ENCODE measurements at regions not wholly inside any gene's neighbourhood (a gene's known extent, or its start where the extent isn't known, plus 50 kb on each side); places are given as distances from the start of the nearest gene placed in this dataset.

DNA sequence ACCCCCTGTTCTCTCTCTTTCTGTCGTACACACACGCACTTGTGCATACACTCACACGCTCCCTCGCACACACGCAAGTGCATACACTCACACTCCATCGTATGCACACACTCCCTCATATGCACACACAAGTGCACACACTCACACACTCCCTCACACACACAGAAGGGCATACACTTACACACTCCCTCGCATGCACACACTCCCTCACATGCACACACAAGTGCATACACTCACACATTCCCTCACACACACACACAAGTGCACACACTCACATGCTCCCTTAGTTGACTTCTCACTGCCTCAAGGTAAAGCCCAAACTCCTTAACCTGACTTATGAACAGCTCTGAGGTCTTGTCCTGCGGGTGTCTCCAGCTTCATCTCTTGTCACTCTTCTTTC, 78.7 kb downstream of the NOG start:
- Histone ChIP-seq H3K14ac (replicated peaks; ENCODE audit: low read depth, low read length) (no peak overlapping the region), H3K9me3 (ENCODE audit: control insufficient read depth, insufficient read depth, low read length) (peaks cover 3% of the 10 kb centered on the region), H3K18ac (ENCODE audit: low read depth, low read length) (no peak overlapping the region), H3K4me1 (ENCODE audit: control insufficient read depth, insufficient read depth, low read length) (no peaks in the 10 kb centered on the region), H3K9me1 (ENCODE audit: insufficient read depth, low read length) (no peaks in the 10 kb centered on the region), H3K4me2 (ENCODE audit: low read depth, low read length) (no peak overlapping the region), H2BK5ac (ENCODE audit: low read depth, low read length, poor library complexity, severe bottlenecking) (no peak overlapping the region), H4K91ac (ENCODE audit: insufficient read depth, low read depth, low read length) (no peak overlapping the region), H3K27me3 (ENCODE audit: control insufficient read depth, insufficient read depth, low read length) (peaks cover 37% of the 10 kb centered on the region), H3K56ac (ENCODE audit: extremely low read depth, insufficient read depth, low read length) (no peak overlapping the region), H2BK15ac (ENCODE audit: low read depth, low read length) (no peak overlapping the region), H2AK9ac (replicated peaks; ENCODE audit: low read depth, low read length, poor library complexity) (no peak overlapping the region), H2BK20ac (ENCODE audit: low read depth, low read length) (no peak overlapping the region), H4K8ac (ENCODE audit: low read depth in 2 of 2, low read length in 2 of 2) (no peak overlapping the region), H4K20me1 (ENCODE audit: insufficient read depth, low read length) (no peaks in the 10 kb centered on the region), H3K36me3 (ENCODE audit: control insufficient read depth, insufficient read depth, low read length) (no peaks in the 10 kb centered on the region), H3K79me1 (ENCODE audit: low read depth in 1 of 2, low read length in 2 of 2) (no peaks in the 10 kb centered on the region), H3K4ac (ENCODE audit: low read depth, low read length) (no peak overlapping the region), H4K5ac (ENCODE audit: low read depth, low read length) (no peak overlapping the region), H2AFZ (replicated peaks; ENCODE audit: low read length, poor library complexity) (no peak overlapping the region), H3K27ac (ENCODE audit: insufficient read depth, low read length) (no peak overlapping the region), H2AK5ac (ENCODE audit: low read depth, low read length) (no peak overlapping the region), H2BK120ac (ENCODE audit: low read depth, low read length) (no peak overlapping the region), H3K9ac (ENCODE audit: low read depth, low read length) (no peak overlapping the region), H3K23ac (ENCODE audit: low read depth, low read length) (no peak overlapping the region), H3K4me3 (ENCODE audit: insufficient read depth, low read depth, low read length) (no peak overlapping the region)
- no TSS peak for BruUV-seq (replicated peaks)
- dilution Hi-C loops (cut with HindIII; ENCODE audit: low sequenced_read_pairs, unreplicated experiment), result no loop called here
- no peak for DNase-seq
- ChIA-PET POLR2A (ENCODE audit: unreplicated experiment) (no interaction called here), CTCF (no interaction called here)
- 86% methylated on average over 8 of the region's 8 CpGs; no CpG with 5 or more reads in 1 of the 2 experiments for WGBS, 2 experiments (ENCODE audit: extremely low coverage in 2 of 2, insufficient read length in 1 of 2)
- intact Hi-C loops (cut with micrococcal nuclease), result no loop called here
- in situ Hi-C loops (cut with MboI; ENCODE audit: low sequenced_read_pairs), result no loop called here
- no peak for TF ChIP-seq CHD1 (IDR thresholded peaks at IDR 0.05; ENCODE audit: low read depth, low read length)
- no peak for TF ChIP-seq NFE2L2 (IDR thresholded peaks at IDR 0.05; ENCODE audit: low read depth, low read length)
- TF ChIP-seq SMC3 (IDR thresholded peaks at IDR 0.05; ENCODE audit: low read depth, low read length), result no peak
- TF ChIP-seq MAZ (IDR thresholded peaks at IDR 0.05; ENCODE audit: borderline replicate concordance, low read depth, low read length), result no peak
- TF ChIP-seq MXI1 (IDR thresholded peaks at IDR 0.05; ENCODE audit: borderline replicate concordance, low read depth, low read length), result no peak
- TF ChIP-seq, protein P1, sequence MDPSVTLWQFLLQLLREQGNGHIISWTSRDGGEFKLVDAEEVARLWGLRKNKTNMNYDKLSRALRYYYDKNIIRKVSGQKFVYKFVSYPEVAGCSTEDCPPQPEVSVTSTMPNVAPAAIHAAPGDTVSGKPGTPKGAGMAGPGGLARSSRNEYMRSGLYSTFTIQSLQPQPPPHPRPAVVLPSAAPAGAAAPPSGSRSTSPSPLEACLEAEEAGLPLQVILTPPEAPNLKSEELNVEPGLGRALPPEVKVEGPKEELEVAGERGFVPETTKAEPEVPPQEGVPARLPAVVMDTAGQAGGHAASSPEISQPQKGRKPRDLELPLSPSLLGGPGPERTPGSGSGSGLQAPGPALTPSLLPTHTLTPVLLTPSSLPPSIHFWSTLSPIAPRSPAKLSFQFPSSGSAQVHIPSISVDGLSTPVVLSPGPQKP (IDR thresholded peaks at IDR 0.05; ENCODE audit: borderline replicate concordance, low read depth, low read length), result no peak
- no peak for TF ChIP-seq CEBPB (IDR thresholded peaks at IDR 0.05; ENCODE audit: low read depth, low read length)
- TF ChIP-seq RCOR1 (IDR thresholded peaks at IDR 0.05; ENCODE audit: insufficient replicate concordance, low read length), result no peak
- TF ChIP-seq RFX5 (IDR thresholded peaks at IDR 0.05; ENCODE audit: low read depth, low read length), result no peak
- TF ChIP-seq, protein P2, sequence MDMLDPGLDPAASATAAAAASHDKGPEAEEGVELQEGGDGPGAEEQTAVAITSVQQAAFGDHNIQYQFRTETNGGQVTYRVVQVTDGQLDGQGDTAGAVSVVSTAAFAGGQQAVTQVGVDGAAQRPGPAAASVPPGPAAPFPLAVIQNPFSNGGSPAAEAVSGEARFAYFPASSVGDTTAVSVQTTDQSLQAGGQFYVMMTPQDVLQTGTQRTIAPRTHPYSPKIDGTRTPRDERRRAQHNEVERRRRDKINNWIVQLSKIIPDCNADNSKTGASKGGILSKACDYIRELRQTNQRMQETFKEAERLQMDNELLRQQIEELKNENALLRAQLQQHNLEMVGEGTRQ (IDR thresholded peaks at IDR 0.05; ENCODE audit: low read depth, low read length), result no peak
- ATAC-seq (ENCODE audit: low read depth), result no peak

Measured in IMR-90 (cell line).